ENCODE measurements at regions not wholly inside any gene's neighbourhood (a gene's known extent, or its start where the extent isn't known, plus 50 kb on each side); places are given as distances from the start of the nearest gene placed in this dataset.

DNA sequence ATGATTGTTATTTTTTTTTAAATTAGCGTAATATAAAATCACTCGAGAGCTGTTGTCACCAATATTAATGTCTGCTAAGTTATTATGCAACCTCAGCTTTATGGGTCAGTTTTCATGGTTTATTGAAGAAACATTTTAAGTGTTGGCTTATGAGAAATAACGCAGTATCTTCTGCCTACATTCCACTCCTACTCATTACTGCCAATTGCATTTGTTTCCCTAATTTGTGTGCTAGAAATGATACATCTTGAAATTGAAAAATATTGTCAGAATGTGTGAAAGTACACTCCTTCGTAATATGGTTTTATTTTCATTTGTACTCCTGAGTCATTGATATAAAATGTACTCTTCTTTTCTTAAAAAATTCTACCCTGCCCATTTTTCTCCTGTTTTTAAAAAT is 333.3 kb upstream of the HSF2 start:
- Mint-ChIP-seq H3K27me3 (ENCODE audit: low read depth, poor library complexity) (no peaks in the 10 kb centered on the region), H3K9me3 (no peaks in the 10 kb centered on the region)

DNA sequence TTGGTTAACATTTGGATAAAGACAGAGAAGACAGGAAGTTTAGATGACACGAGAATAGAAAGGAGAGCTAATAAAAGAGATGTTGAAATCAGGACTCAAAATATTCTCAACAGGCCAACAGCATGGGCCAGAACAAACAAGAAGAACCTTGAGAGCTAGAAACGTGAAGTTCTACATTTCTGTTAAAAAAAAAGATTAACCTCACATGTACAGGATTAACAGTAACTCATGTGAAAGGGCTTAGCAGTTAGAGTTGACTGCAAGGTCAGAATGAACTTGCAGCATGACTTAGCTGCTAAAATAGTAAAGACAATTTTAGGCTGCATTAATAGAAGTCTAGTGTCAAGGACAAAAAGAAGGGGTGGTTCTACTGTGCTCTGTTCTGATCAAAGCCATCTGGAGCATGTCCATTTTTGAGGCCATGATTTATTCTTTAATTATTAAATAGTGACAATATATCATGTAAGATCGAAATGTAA is 331.1 kb upstream of the HSF2 start:
- Mint-ChIP-seq H3K27ac (no peak overlapping the region), H3K4me1 (peaks cover 49% of the 10 kb centered on the region), H3K27me3 (ENCODE audit: low read depth, poor library complexity) (no peaks in the 10 kb centered on the region), H3K4me3 (no peak overlapping the region), H3K9me3 (no peaks in the 10 kb centered on the region), H3K36me3 (ENCODE audit: low read depth) (no peaks in the 10 kb centered on the region)
- TF ChIP-seq, protein P1, sequence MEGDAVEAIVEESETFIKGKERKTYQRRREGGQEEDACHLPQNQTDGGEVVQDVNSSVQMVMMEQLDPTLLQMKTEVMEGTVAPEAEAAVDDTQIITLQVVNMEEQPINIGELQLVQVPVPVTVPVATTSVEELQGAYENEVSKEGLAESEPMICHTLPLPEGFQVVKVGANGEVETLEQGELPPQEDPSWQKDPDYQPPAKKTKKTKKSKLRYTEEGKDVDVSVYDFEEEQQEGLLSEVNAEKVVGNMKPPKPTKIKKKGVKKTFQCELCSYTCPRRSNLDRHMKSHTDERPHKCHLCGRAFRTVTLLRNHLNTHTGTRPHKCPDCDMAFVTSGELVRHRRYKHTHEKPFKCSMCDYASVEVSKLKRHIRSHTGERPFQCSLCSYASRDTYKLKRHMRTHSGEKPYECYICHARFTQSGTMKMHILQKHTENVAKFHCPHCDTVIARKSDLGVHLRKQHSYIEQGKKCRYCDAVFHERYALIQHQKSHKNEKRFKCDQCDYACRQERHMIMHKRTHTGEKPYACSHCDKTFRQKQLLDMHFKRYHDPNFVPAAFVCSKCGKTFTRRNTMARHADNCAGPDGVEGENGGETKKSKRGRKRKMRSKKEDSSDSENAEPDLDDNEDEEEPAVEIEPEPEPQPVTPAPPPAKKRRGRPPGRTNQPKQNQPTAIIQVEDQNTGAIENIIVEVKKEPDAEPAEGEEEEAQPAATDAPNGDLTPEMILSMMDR (IDR thresholded peaks at IDR 0.05) = no peak
- DNase-seq = no peak

More for the DNA sequence above, 333.3 kb upstream of the HSF2 start:
- Mint-ChIP-seq H3K4me3 (no peak overlapping the region), H3K27ac (no peak overlapping the region), H3K4me1 (peaks cover 55% of the 10 kb centered on the region), H3K36me3 (ENCODE audit: low read depth) (no peaks in the 10 kb centered on the region)
- no peak for DNase-seq
- TF ChIP-seq, protein P1 (IDR thresholded peaks at IDR 0.05) = no peak

DNA sequence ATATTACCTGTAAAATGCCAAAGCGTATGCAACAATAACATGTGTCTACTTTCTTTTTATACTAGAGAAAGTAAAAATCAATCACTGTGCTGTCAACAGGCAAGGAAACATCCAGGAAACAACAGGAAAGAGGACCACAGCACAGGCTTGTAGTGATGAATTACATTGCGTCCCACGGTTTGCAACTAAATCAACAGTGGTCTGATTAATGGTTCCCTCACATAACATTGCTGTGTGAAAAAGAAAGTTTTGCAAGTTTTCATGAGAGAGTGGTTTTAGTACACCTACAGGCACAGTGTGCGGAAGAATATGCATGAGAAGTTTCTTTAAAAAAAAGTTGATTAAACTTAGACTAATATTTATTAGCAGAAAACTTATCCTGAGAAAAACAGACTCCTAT is 329.5 kb upstream of the HSF2 start:
- H3K36me3 Mint-ChIP-seq (ENCODE audit: low read depth) = no peaks in the 10 kb centered on the region
- peak overlapping the region; percentile 44 for H3K4me3 Mint-ChIP-seq
- no peaks in the 10 kb centered on the region for H3K27me3 Mint-ChIP-seq (ENCODE audit: low read depth, poor library complexity)
- peaks cover 44% of the 10 kb centered on the region for H3K4me1 Mint-ChIP-seq
- H3K9me3 Mint-ChIP-seq = no peaks in the 10 kb centered on the region
- TF ChIP-seq, protein P1 (IDR thresholded peaks at IDR 0.05) = no peak
- DNase-seq = peak; percentile 16
- peak overlapping the region; percentile 30 for H3K27ac Mint-ChIP-seq

DNA sequence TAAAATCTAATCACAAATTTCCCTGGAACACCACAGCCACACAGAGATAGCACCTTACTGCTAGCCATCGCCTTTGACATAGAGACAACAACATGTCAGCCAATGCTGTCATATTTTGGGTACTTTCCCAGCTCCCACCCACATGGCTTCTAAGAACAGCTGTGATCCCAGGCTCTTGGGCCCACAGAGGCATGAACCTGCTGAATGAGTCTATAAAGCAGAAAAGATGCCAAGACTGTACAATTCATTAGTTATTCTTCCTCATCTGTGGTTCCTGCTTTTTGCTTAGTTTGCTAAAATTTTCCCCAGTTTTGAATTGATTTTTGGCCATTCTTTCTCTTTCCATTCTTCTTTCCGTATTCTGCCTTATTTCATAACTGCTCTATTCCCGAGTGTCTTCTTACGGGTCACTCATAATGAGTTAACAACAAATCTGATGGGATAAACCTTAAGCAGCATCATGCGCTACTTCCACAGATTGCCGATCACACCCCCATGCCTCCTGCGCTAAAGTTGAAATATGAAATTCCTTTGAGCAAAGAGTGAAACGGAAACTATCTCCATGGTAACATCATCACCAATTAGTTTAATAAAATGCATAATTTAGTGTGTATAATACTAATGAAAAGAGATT is 327.3 kb upstream of the HSF2 start:
- Mint-ChIP-seq H3K4me1 (peaks cover 52% of the 10 kb centered on the region), H3K27me3 (ENCODE audit: low read depth, poor library complexity) (no peaks in the 10 kb centered on the region)

DNA sequence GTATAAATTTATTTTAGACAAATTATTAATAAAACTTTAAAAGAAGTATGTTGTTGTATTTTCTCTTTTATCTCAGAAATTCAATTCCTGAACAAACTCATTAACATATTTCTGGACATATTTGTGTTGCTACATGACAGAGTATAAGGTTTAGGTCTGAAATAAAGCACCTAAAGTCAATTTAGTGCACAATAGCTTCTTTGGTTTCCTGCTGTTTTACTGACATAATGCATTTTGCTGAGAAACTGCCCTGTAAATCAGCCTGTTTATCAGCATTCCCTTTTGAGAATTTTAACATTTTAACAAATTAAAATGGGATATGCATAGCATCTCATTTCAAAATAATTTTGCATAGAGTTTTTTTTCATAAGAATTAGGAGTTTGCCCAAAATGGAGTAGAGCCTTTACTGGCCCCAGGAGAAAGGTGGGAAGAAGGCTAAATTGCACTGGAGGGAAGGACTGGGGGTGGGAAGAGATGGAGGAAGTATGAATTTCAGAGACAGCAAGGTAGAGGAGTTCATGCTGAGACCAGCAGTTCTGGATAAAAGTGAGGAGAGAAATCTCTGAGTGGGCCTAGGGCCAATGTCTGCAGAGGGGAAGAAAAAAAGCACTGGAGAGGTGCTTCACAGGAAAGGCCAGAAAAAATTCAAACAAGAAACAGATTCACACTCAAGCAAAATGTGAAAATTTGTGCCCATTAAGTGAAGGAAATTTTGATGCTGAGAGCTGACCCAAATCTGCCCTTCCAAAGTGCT is 324.2 kb upstream of the HSF2 start:
- no peak overlapping the region for H3K4me3 Mint-ChIP-seq
- peaks cover 5% of the 10 kb centered on the region for H3K27me3 Mint-ChIP-seq (ENCODE audit: low read depth, poor library complexity)
- H3K4me1 Mint-ChIP-seq = peaks cover 41% of the 10 kb centered on the region
- H3K27ac Mint-ChIP-seq = peak overlapping the region; percentile 26
- TF ChIP-seq, protein P1 (IDR thresholded peaks at IDR 0.05) = no peak
- H3K9me3 Mint-ChIP-seq = no peaks in the 10 kb centered on the region
- DNase-seq = no peak
- no peaks in the 10 kb centered on the region for H3K36me3 Mint-ChIP-seq (ENCODE audit: low read depth)

More for the DNA sequence above, 327.3 kb upstream of the HSF2 start:
- Mint-ChIP-seq H3K36me3 (ENCODE audit: low read depth) (no peaks in the 10 kb centered on the region), H3K9me3 (no peaks in the 10 kb centered on the region), H3K27ac (no peak overlapping the region), H3K4me3 (no peak overlapping the region)
- TF ChIP-seq, protein P1 (IDR thresholded peaks at IDR 0.05) = no peak
- DNase-seq = no peak

Data from nephron progenitor cell (in vitro differentiated cells).